Activated T-cell treated with anti-CD3 and anti-CD28 coated beads for 24 hours (primary cell): ENCODE measurements at regions not wholly inside any gene's neighbourhood (a gene's known extent, or its start where the extent isn't known, plus 50 kb on each side); places are given as distances from the start of the nearest gene placed in this dataset.

Experiments used
- DNase-seq: peaks from one replicate; pipeline ENCODE4 v3.0.0-alpha.2; 2020; ENCODE audit warnings: low read depth

DNA sequence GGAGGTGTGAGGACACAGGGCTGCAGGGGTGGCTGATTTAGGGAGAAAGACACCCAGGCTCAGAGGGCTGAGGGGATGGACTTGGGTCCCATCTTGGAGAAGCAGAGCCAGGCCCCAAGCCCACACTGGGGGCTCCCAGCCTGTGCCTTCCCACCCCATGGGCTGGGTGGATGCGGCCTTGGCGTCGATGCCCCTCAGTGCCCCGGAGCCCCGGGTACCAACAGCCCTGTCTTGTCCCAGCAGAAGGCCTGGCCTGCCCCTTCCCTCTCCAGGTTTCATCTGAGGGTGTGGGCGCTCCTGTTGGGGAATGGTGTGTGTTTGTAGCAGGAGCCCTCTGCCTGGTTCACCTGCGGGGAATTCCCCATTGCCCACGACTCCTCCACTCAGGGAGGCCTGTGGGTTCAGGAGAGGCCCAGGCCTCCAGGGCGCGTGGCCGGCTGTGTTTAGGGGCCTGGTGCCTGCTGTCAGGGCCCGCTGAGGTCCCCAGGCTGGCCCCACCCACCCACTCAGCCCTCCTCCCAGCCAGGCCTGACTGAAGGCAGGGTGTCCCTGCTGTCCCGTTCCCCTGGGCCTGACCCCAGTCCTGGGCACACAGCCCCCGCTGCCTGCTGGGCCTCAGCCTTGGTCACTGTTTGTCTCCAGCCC, 51.1 kb upstream of the BEGAIN start:
- no peak for DNase-seq

- DNase-seq, result no peak
These were observed 52.1 kb upstream of the BEGAIN start for GRCh38 chr14:100639280-100639679.

DNA sequence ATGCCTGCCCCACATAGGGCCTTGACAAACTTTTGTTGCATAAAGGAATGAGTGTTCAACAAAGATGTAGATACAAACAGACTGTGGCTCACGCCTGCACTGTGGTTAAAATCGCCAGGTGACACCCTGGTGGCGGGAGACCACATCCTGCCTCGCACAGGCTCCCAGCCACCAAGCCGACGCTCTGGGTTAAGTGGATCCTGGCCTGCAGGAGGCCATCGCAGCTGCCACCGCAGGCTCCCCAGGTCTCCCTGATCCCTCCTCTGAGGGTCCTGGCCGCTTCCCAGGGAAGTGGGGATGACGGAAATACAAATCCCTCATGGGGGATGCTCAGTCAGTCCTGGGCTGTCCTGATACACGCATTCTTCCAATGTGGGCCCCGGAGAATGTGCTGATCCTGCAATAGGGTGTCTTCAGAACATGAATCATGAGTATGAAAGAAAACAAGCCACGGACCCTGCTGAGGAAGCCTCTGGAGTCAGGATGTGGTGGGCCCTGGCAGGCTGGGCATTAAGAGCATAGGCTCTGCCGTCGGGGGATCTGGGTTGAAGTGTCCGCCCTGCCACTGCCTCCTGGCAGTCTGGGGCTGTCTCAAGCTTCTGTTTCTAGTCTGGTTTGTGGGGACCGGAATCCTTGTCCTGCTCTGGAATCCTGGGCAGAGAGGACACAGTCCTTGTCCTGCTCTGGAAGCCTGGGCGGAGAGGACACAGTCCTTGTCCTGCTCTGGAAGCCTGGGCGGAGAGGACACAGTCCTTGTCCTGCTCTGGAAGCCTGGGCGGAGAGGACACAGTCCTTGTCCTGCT, 53.5 kb upstream of the BEGAIN start:
- DNase-seq, result peak; percentile 60

- no peak for DNase-seq
These were observed 54.1 kb upstream of the BEGAIN start for GRCh38 chr14:100641274-100641860.

GRCh38 chr14:100643426-100643825, 56.2 kb upstream of the BEGAIN start:
- no peak for DNase-seq

GRCh38 chr14:100644383-100644782, 57.2 kb upstream of the BEGAIN start:
- DNase-seq, result no peak

DNA sequence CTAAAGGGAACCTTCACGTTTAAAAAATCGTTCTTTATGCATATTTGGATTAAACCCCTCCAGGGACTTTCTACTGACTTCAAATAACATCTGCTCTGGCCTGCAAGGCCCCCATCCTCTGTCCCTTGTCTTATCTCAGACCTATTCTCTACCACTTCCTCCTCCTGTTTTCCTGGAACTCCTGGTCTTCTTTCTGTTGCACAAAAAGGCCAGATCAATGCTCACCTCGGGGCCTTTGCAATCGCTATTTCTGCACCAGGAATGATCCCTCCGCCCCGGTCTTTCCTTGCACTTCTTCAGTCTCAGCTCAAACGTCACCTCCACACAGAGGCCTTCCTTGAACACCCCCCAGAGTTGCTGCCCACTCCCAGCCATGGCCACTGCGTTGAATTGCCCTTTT, 57.6 kb upstream of the BEGAIN start:
- DNase-seq, result no peak

DNA sequence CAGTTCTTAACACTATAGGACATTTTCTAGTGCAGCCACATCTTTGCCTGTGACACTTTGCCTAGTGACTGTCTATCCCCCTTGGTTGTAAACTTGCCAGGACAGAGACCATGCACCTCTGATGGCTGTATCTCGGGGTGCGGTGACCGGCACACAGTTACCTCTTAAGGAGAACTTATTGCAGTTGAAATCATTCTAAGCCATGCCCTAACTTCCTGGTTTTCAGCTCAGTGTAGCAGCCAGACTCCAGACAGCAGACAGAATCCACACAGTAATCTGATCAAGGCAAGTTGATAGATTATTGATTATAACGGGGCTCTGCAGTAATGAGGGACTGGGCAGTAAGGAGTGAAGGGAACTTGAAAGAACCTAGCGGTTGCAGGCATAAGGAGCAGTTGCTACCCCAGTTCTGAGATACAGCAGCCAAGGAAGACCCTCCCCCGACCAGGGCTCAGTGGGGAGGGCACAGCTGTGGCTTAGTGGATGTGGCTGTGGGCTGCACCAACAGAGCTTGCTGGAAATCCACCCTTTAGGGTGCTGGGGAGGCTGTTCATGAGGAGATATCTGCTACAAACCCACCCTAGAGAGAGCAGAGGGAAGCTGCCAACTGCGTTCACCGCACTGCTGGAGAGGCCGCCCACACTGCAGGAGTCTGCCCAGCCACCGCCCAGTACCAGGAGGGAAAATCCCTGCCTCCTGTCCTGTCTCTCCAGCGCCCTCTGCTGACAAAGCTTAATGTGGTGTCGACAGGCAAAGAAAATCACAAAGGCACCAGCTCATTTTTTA, 58.2 kb upstream of the BEGAIN start:
- peak; percentile 85 for DNase-seq

DNA sequence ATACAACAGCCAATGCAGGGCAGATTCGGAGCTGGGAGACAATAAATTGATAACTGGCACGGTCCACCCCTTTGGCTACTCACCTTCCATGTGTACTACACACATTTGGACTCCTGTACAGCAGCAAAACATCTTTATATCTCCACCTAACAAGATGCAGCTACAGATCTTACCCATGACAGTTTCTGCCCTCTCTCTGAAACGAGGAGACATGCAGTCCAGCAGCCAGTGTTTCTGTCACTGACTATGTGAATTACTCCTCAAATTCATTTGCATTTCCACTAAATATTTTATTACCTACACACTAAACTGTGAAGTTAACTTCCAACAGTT, 58.7 kb upstream of the BEGAIN start:
- no peak for DNase-seq

- no peak for DNase-seq
These were observed 61.4 kb upstream of the BEGAIN start for GRCh38 chr14:100648474-100649172.

DNA sequence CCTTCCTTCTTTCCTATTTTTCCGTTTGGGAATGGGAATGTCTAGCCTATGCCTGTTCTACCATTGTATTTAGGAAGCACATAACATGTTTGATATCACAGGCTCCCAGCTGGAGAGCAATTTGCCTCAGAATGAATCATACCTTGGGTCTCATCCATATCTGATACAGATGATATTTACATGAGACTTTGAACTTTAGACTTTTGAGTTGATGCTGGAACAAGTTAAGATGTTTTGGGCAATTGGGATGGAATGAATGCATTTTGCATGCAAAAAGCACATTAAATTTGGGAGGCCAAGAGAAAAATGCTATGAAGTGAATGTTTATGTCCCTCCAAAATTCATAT, 61.9 kb upstream of the BEGAIN start:
- DNase-seq, result no peak

- no peak for DNase-seq
These were observed 64.8 kb upstream of the BEGAIN start for GRCh38 chr14:100651999-100652508.

DNA sequence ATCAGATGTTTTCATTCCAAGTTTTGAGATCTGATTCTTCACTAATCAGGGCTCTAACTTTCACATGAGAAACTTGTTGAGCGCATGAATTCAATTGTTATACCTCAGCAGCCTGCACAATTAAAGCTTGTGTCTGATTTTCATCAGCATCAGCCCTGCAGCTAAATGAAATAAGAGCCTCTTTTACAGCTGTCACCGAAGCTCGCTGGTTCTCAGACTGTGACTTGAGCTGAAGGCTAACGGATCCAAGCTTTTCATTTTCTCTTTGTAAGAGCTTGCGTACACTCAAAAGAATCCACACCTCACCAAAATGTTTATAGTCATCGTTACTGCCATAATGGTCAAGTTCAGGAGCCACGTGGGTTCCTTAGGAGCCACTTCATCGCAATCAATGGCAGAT, 65.5 kb upstream of the BEGAIN start:
- DNase-seq, result no peak

GRCh38 chr14:100653409-100653808, 66.2 kb upstream of the BEGAIN start:
- DNase-seq, result no peak

DNA sequence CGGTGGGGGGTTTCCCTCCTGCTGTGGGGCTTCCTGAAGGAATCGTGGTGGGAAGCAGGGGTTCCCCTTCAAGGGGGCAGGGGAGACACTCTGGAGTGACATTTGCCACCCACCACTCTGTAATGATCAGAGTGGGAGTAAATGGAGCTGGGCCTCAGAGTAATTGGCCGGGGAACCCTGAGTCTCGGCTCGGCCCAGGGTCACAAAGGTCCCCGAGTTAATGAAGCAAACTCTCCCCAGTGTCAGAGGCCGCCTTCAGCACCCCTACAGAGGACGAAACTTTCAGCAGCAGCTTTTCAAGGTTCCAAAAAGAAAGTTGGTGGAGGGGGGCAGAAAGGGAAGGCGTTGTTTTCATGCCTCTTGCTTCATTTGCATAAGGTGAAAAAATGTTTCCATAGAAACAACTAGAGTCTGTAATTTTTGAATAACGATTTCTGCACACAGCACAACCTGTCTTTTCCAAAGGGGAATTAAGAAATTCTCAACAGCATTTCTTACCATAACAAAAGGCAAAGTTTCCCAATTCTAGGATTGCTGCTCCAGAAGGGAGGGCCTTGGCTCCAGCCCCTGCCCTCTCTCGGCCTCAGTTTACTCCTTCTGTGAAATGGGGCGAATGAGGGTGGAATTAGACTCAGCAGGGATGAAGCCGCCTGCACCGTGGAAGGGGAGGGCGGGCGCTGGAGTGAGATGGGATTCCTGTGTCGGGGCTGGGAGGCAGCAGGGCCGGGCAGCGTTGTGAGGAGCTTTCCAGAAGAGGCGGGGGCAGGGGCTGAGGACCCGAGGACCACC, 67.0 kb upstream of the BEGAIN start:
- no peak for DNase-seq

- no peak for DNase-seq
These were observed 67.9 kb upstream of the BEGAIN start for GRCh38 chr14:100654814-100655740.

DNA sequence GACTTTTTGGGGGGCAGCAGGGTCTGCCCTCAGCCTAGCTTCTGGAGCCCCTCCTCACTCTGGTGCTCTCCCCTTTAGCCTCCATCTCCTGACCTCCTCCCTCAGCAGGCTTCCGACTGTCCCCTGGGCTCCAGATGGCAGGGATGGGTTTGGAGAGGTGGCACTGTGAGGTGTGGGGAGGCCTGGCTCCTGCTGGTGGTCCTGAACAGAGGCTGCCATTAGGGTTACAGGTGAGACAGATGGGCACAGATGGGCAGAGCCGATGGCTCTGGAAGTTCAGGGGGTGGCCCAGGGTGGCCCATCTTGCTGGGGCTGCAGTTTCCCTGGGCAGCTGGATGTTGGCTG, 68.5 kb upstream of the BEGAIN start:
- DNase-seq, result no peak

DNA sequence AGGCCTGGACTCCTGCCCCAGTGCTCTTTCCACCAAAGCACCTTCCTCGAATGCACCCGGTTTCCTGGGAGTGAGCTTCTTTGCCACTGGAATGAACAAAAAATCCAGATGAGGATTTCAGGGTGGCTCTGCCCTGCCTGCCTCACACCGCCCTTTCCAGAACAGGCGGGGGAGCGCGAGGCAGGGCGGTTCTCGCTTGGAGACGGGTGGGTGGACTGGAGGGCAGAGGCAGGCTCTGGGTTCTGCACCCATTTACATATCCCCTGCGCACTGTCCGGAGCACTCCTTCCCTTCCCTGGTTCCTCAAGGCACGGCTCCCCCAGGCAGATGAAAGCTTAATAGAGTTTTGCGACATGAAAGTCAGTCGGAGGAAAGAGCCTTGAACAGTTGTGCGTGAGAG, 69.7 kb upstream of the DLK1 start:
- no peak for DNase-seq

- DNase-seq, result no peak
These were observed 68.9 kb upstream of the DLK1 start for GRCh38 chr14:100657780-100658179.

GRCh38 chr14:100658181-100658886, 68.4 kb upstream of the DLK1 start:
- DNase-seq, result no peak
